BE2C (cell line): ENCODE measurements at regions not wholly inside any gene's neighbourhood (a gene's known extent, or its start where the extent isn't known, plus 50 kb on each side); places are given as distances from the start of the nearest gene placed in this dataset.

Experiments
- DNase-seq: peaks from one replicate; pipeline ENCODE4 v3.0.0-alpha.2; 2020
- H3K27me3 ChIP-seq: fragments of 250-450 bp; sonication (Bioruptor Pico); 2 replicates; pipeline ENCODE4 v1.5.1; 2020; ENCODE audit warnings: mild to moderate bottlenecking
- H3K36me3 ChIP-seq: fragments of 250-450 bp; sonication (Bioruptor Pico); 2 replicates; pipeline ENCODE4 v1.5.1; 2020; ENCODE audit warnings: mild to moderate bottlenecking
- H3K4me1 ChIP-seq: fragments of 250-450 bp; sonication (Bioruptor Pico); 2 replicates; pipeline ENCODE4 v1.5.1; 2020
- H3K4me3 ChIP-seq: 2 replicates; pipeline ENCODE4 v1.5.1; 2011; ENCODE audit warnings: low read depth, low read length
- H3K9me3 ChIP-seq: fragments of 250-450 bp; sonication (Bioruptor Pico); 2 replicates; pipeline ENCODE4 v1.5.1; 2020
- CTCF ChIP-seq: IDR thresholded peaks from 2 replicates; pipeline ENCODE4 v1.5.1; 2012; ENCODE audit warnings: mild to moderate bottlenecking, low read depth, low read length

DNA sequence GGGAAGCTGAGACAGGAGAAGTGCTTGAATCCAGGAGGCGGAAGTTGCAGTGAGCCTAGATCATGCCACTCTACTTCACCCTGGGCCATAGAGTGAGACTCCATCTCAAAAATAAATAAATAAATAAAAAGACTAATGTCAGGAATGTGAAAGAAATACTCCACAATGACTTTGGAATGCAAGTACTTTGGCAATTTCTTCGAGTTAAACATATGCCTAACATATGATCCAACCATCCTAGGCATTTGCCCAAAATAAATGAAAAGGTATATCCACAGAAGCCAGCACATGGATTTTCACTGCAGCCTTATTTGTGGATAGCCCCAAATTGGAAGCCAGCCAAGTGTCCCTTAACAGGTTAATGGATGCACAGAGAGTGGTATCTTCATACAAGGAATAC is 357.9 kb upstream of the TMEM132C start:
- Histone ChIP-seq H3K4me3 (no peak overlapping the region), H3K27me3 (no peaks in the 10 kb centered on the region), H3K9me3 (no peaks in the 10 kb centered on the region), H3K36me3 (no peaks in the 10 kb centered on the region), H3K4me1 (no peaks in the 10 kb centered on the region)
- no peak for DNase-seq
- no peak for TF ChIP-seq CTCF

GRCh38 chr12:127911291-127911690 is 355.7 kb upstream of the TMEM132C start:
- no peak for TF ChIP-seq CTCF
- no peaks in the 10 kb centered on the region for H3K27me3 ChIP-seq
- H3K36me3 ChIP-seq = no peaks in the 10 kb centered on the region
- no peak for DNase-seq
- no peaks in the 10 kb centered on the region for H3K4me1 ChIP-seq
- no peaks in the 10 kb centered on the region for H3K9me3 ChIP-seq
- H3K4me3 ChIP-seq = no peak overlapping the region

- no peaks in the 10 kb centered on the region for H3K4me1 ChIP-seq
- no peaks in the 10 kb centered on the region for H3K36me3 ChIP-seq
- TF ChIP-seq CTCF = no peak
- H3K27me3 ChIP-seq = no peaks in the 10 kb centered on the region
- DNase-seq = no peak
- no peak overlapping the region for H3K4me3 ChIP-seq
- no peaks in the 10 kb centered on the region; the same call in 1 of the 2 replicates for H3K9me3 ChIP-seq
Observed at GRCh38 chr12:127912035-127912665, 354.8 kb upstream of the TMEM132C start.

GRCh38 chr12:127923501-127923900 is 343.5 kb upstream of the TMEM132C start:
- Histone ChIP-seq H3K27me3 (no peaks in the 10 kb centered on the region), H3K9me3 (peaks cover 2% of the 10 kb centered on the region; the same call in 1 of the 2 replicates), H3K4me1 (no peaks in the 10 kb centered on the region), H3K4me3 (no peak overlapping the region), H3K36me3 (no peaks in the 10 kb centered on the region)
- no peak for TF ChIP-seq CTCF
- no peak for DNase-seq

- Histone ChIP-seq H3K27me3 (no peaks in the 10 kb centered on the region), H3K4me3 (no peak overlapping the region), H3K4me1 (no peaks in the 10 kb centered on the region), H3K36me3 (no peaks in the 10 kb centered on the region), H3K9me3 (peaks cover 2% of the 10 kb centered on the region; the same call in 1 of the 2 replicates)
- no peak for TF ChIP-seq CTCF
- no peak for DNase-seq
Observed at GRCh38 chr12:127925971-127926370, 341.0 kb upstream of the TMEM132C start.

- Histone ChIP-seq H3K4me1 (no peaks in the 10 kb centered on the region), H3K36me3 (no peaks in the 10 kb centered on the region), H3K4me3 (no peak overlapping the region), H3K27me3 (no peaks in the 10 kb centered on the region), H3K9me3 (peaks cover 2% of the 10 kb centered on the region; the same call in 1 of the 2 replicates)
- no peak for DNase-seq
- no peak for TF ChIP-seq CTCF
Observed at GRCh38 chr12:127928178-127928577, 338.8 kb upstream of the TMEM132C start.
